ENCODE measurements at regions not wholly inside any gene's neighbourhood (a gene's known extent, or its start where the extent isn't known, plus 50 kb on each side); places are given as distances from the start of the nearest gene placed in this dataset.

DNA sequence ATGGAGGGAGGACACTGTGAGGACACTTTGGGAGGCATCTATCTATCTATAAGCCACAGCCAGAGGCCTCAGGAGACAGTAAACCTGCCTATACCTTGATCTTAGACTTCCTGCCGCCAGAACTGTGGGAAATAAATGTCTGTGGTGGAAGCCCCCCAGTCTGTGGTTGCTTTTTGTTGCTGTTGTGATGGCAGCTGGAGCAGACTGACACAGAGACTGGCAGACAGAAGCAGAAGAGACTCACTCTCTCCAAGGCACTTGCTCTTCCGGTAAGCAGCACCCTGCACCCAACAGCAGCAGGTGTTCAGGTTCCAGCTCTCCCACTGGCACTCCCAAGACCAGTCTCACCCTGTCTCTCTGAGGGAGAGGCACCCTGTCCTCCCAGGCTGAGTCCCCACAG, 297.6 kb downstream of the TTLL7 start:
- TF ChIP-seq MYC (IDR thresholded peaks at IDR 0.05; ENCODE audit: low read depth, low read length), result no peak
- TF ChIP-seq POLR2A (IDR thresholded peaks at IDR 0.05; ENCODE audit: extremely low read depth, insufficient read length), result no peak
- TF ChIP-seq, protein P1, sequence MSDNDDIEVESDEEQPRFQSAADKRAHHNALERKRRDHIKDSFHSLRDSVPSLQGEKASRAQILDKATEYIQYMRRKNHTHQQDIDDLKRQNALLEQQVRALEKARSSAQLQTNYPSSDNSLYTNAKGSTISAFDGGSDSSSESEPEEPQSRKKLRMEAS (IDR thresholded peaks at IDR 0.05; ENCODE audit: low read depth, low read length), result no peak
- TF ChIP-seq, protein P2, sequence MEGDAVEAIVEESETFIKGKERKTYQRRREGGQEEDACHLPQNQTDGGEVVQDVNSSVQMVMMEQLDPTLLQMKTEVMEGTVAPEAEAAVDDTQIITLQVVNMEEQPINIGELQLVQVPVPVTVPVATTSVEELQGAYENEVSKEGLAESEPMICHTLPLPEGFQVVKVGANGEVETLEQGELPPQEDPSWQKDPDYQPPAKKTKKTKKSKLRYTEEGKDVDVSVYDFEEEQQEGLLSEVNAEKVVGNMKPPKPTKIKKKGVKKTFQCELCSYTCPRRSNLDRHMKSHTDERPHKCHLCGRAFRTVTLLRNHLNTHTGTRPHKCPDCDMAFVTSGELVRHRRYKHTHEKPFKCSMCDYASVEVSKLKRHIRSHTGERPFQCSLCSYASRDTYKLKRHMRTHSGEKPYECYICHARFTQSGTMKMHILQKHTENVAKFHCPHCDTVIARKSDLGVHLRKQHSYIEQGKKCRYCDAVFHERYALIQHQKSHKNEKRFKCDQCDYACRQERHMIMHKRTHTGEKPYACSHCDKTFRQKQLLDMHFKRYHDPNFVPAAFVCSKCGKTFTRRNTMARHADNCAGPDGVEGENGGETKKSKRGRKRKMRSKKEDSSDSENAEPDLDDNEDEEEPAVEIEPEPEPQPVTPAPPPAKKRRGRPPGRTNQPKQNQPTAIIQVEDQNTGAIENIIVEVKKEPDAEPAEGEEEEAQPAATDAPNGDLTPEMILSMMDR (IDR thresholded peaks at IDR 0.05; ENCODE audit: low read depth, low read length), result no peak
- H3K4me3 ChIP-seq (ENCODE audit: low read depth, low read length), result no peak overlapping the region
- DNase-seq (ENCODE audit: low read depth), result no peak

DNA sequence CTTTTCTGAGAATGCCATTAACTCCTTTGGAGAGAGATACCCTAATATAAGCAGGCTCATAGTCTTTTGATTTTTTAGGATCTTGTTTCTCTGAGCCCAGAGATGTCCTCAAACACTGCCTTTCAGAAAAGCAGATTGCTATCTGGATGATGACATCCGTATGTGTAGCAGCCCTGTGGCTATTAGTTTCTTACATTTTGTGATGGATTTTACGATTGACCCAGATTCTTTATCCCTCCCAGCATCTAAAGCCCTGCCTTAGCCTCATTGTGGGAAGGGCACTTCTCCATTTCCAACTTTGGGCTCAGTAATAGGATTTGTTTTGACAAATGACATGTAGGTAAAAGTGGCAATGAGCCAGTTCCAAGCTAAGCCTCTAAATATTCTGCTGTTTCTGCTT, 300.3 kb downstream of the TTLL7 start:
- H3K4me3 ChIP-seq (ENCODE audit: low read depth, low read length), result no peak overlapping the region
- no peak for TF ChIP-seq POLR2A (IDR thresholded peaks at IDR 0.05; ENCODE audit: extremely low read depth, insufficient read length)
- TF ChIP-seq MYC (IDR thresholded peaks at IDR 0.05; ENCODE audit: low read depth, low read length), result no peak
- TF ChIP-seq, protein P2 (IDR thresholded peaks at IDR 0.05; ENCODE audit: low read depth, low read length), result no peak
- TF ChIP-seq, protein P1 (IDR thresholded peaks at IDR 0.05; ENCODE audit: low read depth, low read length), result no peak
- no peak for DNase-seq (ENCODE audit: low read depth)

DNA sequence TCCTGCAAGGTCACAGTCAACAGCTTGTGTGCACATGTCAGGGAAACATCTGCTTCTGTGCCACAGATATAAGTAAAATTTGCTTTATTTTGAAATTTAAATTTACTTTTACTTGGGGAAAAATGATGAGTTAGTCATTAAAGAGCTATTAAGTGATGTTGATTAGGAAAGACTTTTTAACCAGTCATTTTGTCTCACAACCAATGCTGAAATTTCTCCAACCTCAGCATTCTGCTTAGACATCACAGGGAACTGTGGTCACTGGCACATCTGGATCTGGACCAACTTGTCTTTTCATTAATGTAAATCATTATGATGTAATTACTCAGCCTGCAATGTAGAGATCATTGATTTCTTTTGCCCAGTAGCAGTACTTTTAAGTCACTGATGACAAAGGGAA, 301.0 kb downstream of the TTLL7 start:
- H3K4me3 ChIP-seq (ENCODE audit: low read depth, low read length), result no peak overlapping the region
- no peak for TF ChIP-seq POLR2A (IDR thresholded peaks at IDR 0.05; ENCODE audit: extremely low read depth, insufficient read length)
- no peak for TF ChIP-seq MYC (IDR thresholded peaks at IDR 0.05; ENCODE audit: low read depth, low read length)
- TF ChIP-seq, protein P2 (IDR thresholded peaks at IDR 0.05; ENCODE audit: low read depth, low read length), result no peak
- TF ChIP-seq, protein P1 (IDR thresholded peaks at IDR 0.05; ENCODE audit: low read depth, low read length), result no peak
- no peak for DNase-seq (ENCODE audit: low read depth)

DNA sequence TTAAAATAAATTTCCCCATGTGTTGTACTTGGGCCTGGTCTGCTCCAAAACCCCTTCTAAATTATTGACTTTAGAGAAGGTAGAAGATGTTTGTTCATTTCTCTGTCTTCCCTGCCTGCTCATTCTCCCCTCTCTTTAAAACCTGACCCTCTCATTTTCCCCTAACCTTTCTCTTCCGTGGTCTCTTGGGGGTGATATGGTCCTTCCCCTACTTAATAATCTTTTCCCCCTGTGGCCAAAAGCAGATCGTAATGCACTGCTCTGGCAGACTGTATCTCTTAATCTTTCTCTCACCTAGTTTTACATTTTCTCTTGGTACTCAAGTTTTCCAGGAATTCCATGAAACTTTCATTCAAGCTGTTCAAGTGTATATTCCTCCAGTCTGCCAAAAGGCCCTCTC, 301.7 kb downstream of the TTLL7 start:
- no peak for DNase-seq (ENCODE audit: low read depth)
- H3K4me3 ChIP-seq (ENCODE audit: low read depth, low read length), result no peak overlapping the region
- TF ChIP-seq, protein P1 (IDR thresholded peaks at IDR 0.05; ENCODE audit: low read depth, low read length), result no peak
- no peak for TF ChIP-seq POLR2A (IDR thresholded peaks at IDR 0.05; ENCODE audit: extremely low read depth, insufficient read length)
- no peak for TF ChIP-seq MYC (IDR thresholded peaks at IDR 0.05; ENCODE audit: low read depth, low read length)
- TF ChIP-seq, protein P2 (IDR thresholded peaks at IDR 0.05; ENCODE audit: low read depth, low read length), result no peak

DNA sequence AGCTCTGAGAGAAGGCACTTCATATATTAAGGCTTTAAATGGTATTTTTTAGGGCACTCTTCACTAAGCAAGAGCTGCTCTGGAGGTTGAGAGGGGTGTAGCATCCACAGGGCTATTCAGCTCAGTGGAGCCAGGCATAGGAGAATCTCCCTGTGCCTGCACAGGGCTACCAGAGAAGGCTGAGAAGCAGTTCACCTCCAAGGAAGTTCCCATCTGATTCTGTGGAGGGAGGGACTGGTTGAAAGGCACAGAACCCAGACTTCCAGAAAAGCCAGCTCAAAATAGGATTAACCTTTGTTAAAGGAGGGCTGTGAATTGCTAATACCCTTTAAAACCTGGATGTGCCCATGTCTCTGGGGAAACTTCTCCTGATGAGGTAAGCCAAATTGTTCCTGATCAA, 304.5 kb downstream of the TTLL7 start:
- TF ChIP-seq MYC (IDR thresholded peaks at IDR 0.05; ENCODE audit: low read depth, low read length) (no peak), POLR2A (IDR thresholded peaks at IDR 0.05; ENCODE audit: extremely low read depth, insufficient read length) (no peak)
- TF ChIP-seq, protein P1 (IDR thresholded peaks at IDR 0.05; ENCODE audit: low read depth, low read length), result no peak
- TF ChIP-seq, protein P2 (IDR thresholded peaks at IDR 0.05; ENCODE audit: low read depth, low read length), result no peak
- no peak overlapping the region for H3K4me3 ChIP-seq (ENCODE audit: low read depth, low read length)
- no peak for DNase-seq (ENCODE audit: low read depth)

Data from NB4 (cell line).